Testis (tissue), 2 donors: ENCODE measurements at regions not wholly inside any gene's neighbourhood (a gene's known extent, or its start where the extent isn't known, plus 50 kb on each side); places are given as distances from the start of the nearest gene placed in this dataset.

Source experiments
- POLR2A ChIP-seq: fragments of 450-650 bp; IDR thresholded peaks from one replicate; pipeline ENCODE4 v1.6.1; 2017; ENCODE audit warnings: antibody characterized with exemption, mild to moderate bottlenecking, moderate library complexity
- TF ChIP-seq, protein P1 (sequence below), 3 experiments: fragments of 450-650 bp in 2 of 3; fragments of 200-600 bp in 1 of 3; sonication (generic) in 1 of 3; IDR thresholded peaks; one replicate each; pipeline ENCODE4 v1.5.1; 2016 to 2019; ENCODE audit warnings: antibody characterized with exemption in 3 of 3, mild to moderate bottlenecking in 2 of 3, moderate library complexity in 1 of 3

DNA sequence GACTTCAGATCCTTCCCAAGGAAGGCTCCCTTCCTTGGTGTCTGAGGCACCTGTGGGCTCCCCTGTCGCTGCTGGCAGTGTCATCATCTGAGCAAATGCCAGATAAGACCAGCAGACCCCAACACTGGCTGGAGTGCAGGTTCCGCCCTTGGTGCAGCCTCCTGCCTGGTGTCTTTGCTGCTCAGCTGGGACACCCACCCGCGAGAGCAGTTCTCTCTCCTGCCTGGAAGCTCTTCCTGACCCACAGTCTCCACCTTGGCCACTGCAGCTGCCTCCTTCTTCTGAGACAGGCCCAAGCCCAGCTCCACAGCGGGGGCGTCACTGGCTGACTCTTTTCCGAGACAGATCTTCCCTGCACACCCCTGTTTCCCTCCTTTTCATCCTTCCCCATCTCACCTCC is 395.7 kb upstream of the MAP3K7 start:
- TF ChIP-seq, protein P1, sequence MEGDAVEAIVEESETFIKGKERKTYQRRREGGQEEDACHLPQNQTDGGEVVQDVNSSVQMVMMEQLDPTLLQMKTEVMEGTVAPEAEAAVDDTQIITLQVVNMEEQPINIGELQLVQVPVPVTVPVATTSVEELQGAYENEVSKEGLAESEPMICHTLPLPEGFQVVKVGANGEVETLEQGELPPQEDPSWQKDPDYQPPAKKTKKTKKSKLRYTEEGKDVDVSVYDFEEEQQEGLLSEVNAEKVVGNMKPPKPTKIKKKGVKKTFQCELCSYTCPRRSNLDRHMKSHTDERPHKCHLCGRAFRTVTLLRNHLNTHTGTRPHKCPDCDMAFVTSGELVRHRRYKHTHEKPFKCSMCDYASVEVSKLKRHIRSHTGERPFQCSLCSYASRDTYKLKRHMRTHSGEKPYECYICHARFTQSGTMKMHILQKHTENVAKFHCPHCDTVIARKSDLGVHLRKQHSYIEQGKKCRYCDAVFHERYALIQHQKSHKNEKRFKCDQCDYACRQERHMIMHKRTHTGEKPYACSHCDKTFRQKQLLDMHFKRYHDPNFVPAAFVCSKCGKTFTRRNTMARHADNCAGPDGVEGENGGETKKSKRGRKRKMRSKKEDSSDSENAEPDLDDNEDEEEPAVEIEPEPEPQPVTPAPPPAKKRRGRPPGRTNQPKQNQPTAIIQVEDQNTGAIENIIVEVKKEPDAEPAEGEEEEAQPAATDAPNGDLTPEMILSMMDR (IDR thresholded peaks at IDR 0.05): no peak
- TF ChIP-seq POLR2A: no peak
